ENCODE measurements at regions not wholly inside any gene's neighbourhood (a gene's known extent, or its start where the extent isn't known, plus 50 kb on each side); places are given as distances from the start of the nearest gene placed in this dataset.

DNA sequence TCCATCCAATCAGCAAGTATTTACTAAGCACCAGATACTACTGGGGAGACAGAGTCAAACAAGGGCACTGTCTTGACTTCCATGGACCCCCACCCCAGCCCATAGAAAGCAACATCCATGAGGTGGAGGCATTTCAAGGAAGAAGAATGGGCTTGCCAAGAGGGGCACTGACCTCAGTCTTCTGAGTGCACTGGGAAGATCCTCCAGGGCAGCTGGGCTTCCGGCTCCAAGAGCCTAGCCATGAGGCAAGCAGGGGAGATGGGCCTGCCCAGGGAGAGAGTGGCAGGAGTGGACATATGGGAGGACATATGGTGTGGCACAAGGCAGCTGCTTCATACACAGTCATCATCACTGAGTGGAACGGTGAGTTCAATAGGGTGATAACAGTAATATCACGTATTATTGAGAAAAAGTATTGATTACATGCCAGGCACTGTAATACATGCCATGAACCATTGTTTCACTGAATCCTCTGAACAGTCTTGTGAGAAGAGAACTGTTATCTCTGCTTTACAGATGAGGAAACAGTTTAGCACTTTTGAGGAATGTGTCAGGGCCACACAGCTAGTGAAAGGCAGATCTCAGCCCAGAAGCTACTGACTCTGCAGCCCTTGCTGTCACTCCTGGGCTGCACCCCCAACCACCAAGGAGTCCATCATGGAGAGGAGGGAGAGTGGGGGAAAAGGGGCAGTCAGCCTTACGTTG is 331.7 kb upstream of the ZMIZ1 start:
- Histone ChIP-seq H3F3A (ENCODE audit: low read length, unreplicated experiment) (no peaks in the 10 kb centered on the region), H3K9me2 (replicated peaks; ENCODE audit: low read length) (peaks cover 3% of the 10 kb centered on the region; the same call in 1 of the 2 replicates), H2AFZ (ENCODE audit: low read length) (no peak overlapping the region), H3K4me2 (ENCODE audit: low read length) (no peak overlapping the region), H3K4me1 (ENCODE audit: insufficient read depth, low read length) (no peaks in the 10 kb centered on the region), H4K20me1 (ENCODE audit: low read length) (no peaks in the 10 kb centered on the region), H3K36me3 (ENCODE audit: low read depth, low read length) (no peaks in the 10 kb centered on the region), H3K9me3 (ENCODE audit: low read length) (no peaks in the 10 kb centered on the region), H3K27ac (ENCODE audit: low read length) (no peak overlapping the region), H3K27me3 (ENCODE audit: low read length) (peaks cover 94% of the 10 kb centered on the region), H3K9ac (ENCODE audit: low read length) (no peak overlapping the region), H3K4me3 (ENCODE audit: low read length) (no peak overlapping the region), H3K79me2 (ENCODE audit: low read length) (no peaks in the 10 kb centered on the region)
- BruUV-seq (replicated peaks): no TSS peak
- intact Hi-C loops (cut with micrococcal nuclease): no loop called here
- POLR2A ChIA-PET (ENCODE audit: unreplicated experiment): no interaction called here
- CTCF ChIA-PET: no interaction called here
- DNase-seq (no peak), ATAC-seq (no peak)
- TF ChIP-seq CTCF (conservative IDR thresholded peaks at IDR 0.05; ENCODE audit: low read depth, low read length) (no peak), EZH2 (IDR thresholded peaks at IDR 0.05; ENCODE audit: low read length, unreplicated experiment) (no peak), EZH2phosphoT487 (IDR thresholded peaks at IDR 0.05; ENCODE audit: borderline replicate concordance, low read length) (no peak)

DNA sequence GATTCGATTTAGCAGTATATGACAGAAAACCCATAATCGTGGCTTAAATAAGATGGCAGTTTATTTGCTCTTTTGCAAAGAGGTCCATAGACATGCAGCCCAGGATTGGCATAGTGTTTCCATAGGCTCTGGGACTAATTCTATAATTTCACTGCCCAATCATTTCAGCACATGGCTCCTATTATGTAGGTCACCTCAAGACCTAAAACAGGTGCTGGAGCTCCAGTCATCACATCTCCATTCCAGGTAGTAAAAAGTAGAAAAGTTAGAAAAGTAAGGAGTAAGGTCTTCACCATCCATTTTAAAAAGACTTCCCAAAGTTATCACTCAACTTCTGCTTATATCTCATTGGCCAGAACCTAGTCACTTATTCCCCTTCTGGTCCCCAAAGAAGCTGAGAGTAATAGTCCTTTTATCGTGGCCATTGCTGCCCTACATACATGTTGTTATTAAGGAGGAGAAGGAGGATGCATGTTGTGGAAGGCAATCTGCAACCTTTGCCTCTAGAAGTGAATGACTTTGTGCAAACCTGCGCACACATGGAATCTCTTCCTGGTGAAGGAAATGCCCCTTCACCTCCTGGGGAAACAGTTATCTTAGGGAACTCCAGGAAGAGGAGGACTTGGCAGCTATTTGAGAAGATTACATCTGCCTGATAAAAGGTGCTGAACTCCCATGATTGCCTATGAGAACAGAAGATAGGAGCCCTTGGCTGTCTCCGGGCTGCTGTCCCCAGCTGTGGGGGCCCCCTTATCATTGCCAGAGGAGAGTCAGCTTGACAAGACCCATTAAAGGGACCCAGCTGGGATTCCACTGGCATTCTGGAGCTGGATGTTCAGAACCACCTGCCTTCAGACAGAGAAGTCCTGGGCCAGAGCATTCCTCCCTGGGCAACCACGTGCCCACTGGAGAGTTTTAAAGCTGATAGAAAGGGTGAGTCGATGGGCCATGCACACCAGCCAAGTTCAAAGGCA is 330.6 kb upstream of the ZMIZ1 start:
- ChIA-PET CTCF (no interaction called here), POLR2A (ENCODE audit: unreplicated experiment) (no interaction called here)
- DNase-seq: no peak
- Histone ChIP-seq H3F3A (ENCODE audit: low read length, unreplicated experiment) (no peaks in the 10 kb centered on the region), H3K4me2 (ENCODE audit: low read length) (no peak overlapping the region), H4K20me1 (ENCODE audit: low read length) (no peaks in the 10 kb centered on the region), H3K9me3 (ENCODE audit: low read length) (no peaks in the 10 kb centered on the region), H3K9me2 (replicated peaks; ENCODE audit: low read length) (peaks cover 3% of the 10 kb centered on the region; the same call in 1 of the 2 replicates), H3K36me3 (ENCODE audit: low read depth, low read length) (no peaks in the 10 kb centered on the region), H3K9ac (ENCODE audit: low read length) (no peak overlapping the region), H2AFZ (ENCODE audit: low read length) (no peak overlapping the region), H3K27ac (ENCODE audit: low read length) (no peak overlapping the region), H3K27me3 (ENCODE audit: low read length) (peaks cover 86% of the 10 kb centered on the region), H3K79me2 (ENCODE audit: low read length) (no peaks in the 10 kb centered on the region), H3K4me1 (ENCODE audit: insufficient read depth, low read length) (no peaks in the 10 kb centered on the region), H3K4me3 (ENCODE audit: low read length) (no peak overlapping the region)
- TF ChIP-seq CTCF (conservative IDR thresholded peaks at IDR 0.05; ENCODE audit: low read depth, low read length) (no peak), EZH2 (IDR thresholded peaks at IDR 0.05; ENCODE audit: low read length, unreplicated experiment) (no peak), EZH2phosphoT487 (IDR thresholded peaks at IDR 0.05; ENCODE audit: borderline replicate concordance, low read length) (no peak)
- ATAC-seq: no peak
- no TSS peak for BruUV-seq (replicated peaks)
- intact Hi-C loops (cut with micrococcal nuclease): no loop called here

All from PC-3 (cell line).